Duodenal mucosa (tissue), 2 donors: ENCODE measurements at regions not wholly inside any gene's neighbourhood (a gene's known extent, or its start where the extent isn't known, plus 50 kb on each side); places are given as distances from the start of the nearest gene placed in this dataset.

Source experiments
- H3K27ac ChIP-seq: one replicate; pipeline ENCODE4 v1.7.0; 2013; ENCODE audit warnings: low read depth, low read length
- H3K27me3 ChIP-seq, 2 donors: one replicate each; pipeline ENCODE4 v1.7.0; 2013; ENCODE audit warnings: low read length in 2 of 2, control low read depth in 1 of 2; ENCODE audit not compliant: insufficient read depth in 2 of 2, control insufficient read depth in 1 of 2
- H3K36me3 ChIP-seq, 2 donors: one replicate each; pipeline ENCODE4 v1.7.0; 2013; ENCODE audit warnings: low read length in 2 of 2, control low read depth in 1 of 2; ENCODE audit not compliant: insufficient read depth in 2 of 2, control insufficient read depth in 1 of 2
- H3K4me1 ChIP-seq, 2 donors: one replicate each; pipeline ENCODE4 v1.7.0; 2013; ENCODE audit warnings: low read length in 2 of 2, control low read depth in 1 of 2; ENCODE audit not compliant: insufficient read depth in 2 of 2, control insufficient read depth in 1 of 2
- H3K4me3 ChIP-seq, 2 donors: one replicate each; pipeline ENCODE4 v1.7.0; 2013; ENCODE audit warnings: low read length in 2 of 2, low read depth in 1 of 2
- H3K9ac ChIP-seq, 2 donors: one replicate each; pipeline ENCODE4 v1.7.0; 2013; ENCODE audit warnings: low read length in 2 of 2, low read depth in 1 of 2
- H3K9me3 ChIP-seq, 2 donors: one replicate each; pipeline ENCODE4 v1.7.0; 2013; ENCODE audit warnings: low read length in 2 of 2, control low read depth in 1 of 2; ENCODE audit not compliant: control insufficient read depth in 1 of 2

DNA sequence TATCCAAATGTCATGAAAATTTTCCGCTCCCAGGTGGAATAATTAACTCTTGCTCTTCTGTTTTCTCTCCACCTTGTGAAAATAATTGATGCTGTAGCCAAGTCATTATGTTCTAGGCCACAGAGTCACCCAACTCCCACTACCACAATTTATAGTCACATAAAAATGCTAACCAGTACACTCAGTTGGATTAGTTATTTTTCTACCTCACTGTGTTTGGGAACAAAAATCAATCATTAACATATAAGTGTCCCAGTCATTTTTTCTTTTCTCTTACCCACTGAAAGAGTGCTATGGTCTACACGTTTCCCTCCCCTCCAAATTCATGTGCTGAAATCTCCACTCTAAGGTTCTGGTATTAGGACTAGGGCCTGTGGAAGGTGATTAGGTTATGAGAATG is 255.6 kb upstream of the LMCD1 start:
- no peak overlapping the region for H3K27ac ChIP-seq
- H3K27me3 ChIP-seq: no peaks in the 10 kb centered on the region
- H3K4me3 ChIP-seq: no peak overlapping the region
- H3K9ac ChIP-seq: no peak overlapping the region
- H3K36me3 ChIP-seq: no peaks in the 10 kb centered on the region
- no peaks in the 10 kb centered on the region for H3K9me3 ChIP-seq
- H3K4me1 ChIP-seq: no peaks in the 10 kb centered on the region

DNA sequence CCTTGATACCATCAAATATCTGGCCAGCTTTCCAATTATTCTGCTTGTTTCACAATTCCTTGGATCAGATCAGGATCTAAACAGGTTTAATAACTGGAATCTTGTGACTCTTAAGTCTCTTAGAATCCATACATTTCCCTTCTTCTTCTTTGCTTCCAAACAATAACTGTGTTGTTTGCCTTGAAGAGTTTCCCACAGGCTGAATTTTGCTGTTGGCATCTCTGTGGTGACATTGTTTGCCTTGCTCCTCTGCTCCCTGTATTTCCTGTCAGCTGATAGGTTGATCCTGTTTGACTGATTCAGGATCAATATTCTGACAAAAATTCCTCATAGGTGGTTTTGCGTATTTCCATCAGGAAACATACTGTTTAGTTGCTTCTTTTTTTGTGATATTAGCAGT is 248.4 kb upstream of the LMCD1 start:
- no peak overlapping the region for H3K4me3 ChIP-seq
- no peaks in the 10 kb centered on the region for H3K4me1 ChIP-seq

DNA sequence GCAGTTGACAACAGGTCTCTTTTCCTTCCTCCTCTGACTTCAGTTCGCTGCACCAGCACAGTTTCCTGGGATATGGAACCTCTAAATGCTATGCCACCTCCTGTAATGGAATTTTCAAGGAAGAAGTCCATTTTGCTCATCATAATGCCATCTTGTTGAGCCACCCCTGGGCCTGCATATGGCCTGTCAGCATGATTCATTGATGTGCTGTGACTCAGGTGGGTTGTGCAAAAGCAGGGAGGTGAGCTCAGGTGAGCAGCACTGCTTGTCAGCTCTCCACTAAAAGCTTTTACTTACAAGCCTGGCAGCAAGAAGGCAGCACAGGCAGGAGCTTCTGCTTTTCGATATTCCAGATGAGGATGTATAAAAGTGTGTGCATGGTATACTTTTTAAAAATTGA is 247.1 kb upstream of the LMCD1 start:
- Histone ChIP-seq H3K27ac (no peak overlapping the region), H3K9ac (no peak overlapping the region), H3K4me1 (no peaks in the 10 kb centered on the region), H3K9me3 (no peaks in the 10 kb centered on the region), H3K27me3 (no peaks in the 10 kb centered on the region), H3K36me3 (no peaks in the 10 kb centered on the region), H3K4me3 (no peak overlapping the region)

More for the DNA sequence above, 248.4 kb upstream of the LMCD1 start:
- H3K27me3 ChIP-seq: no peaks in the 10 kb centered on the region
- no peak overlapping the region for H3K9ac ChIP-seq
- no peak overlapping the region for H3K27ac ChIP-seq
- H3K36me3 ChIP-seq: no peaks in the 10 kb centered on the region
- H3K9me3 ChIP-seq: no peaks in the 10 kb centered on the region

DNA sequence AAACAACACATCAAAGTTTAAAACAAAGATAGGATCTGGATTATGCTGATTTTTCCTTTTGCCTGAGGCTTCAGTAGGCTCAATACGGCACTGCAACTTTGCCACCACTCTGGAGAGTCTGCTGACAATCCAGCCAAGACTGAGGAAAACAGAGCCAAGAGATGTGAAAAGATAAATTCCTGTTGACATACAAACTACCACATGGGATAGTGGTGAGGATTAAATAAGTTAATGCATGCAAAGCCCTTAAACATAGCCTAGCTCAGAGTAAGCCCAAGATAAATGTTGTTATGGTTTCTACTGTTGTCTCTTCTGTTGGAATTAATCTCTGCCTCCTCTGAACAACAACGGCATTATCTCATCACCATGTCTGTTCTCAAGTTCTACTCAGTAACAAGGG is 245.9 kb upstream of the LMCD1 start:
- H3K9ac ChIP-seq: no peak overlapping the region
- no peak overlapping the region for H3K27ac ChIP-seq
- no peak overlapping the region for H3K4me3 ChIP-seq
- no peaks in the 10 kb centered on the region for H3K4me1 ChIP-seq
- H3K9me3 ChIP-seq: no peaks in the 10 kb centered on the region
- no peaks in the 10 kb centered on the region for H3K36me3 ChIP-seq
- no peaks in the 10 kb centered on the region for H3K27me3 ChIP-seq

DNA sequence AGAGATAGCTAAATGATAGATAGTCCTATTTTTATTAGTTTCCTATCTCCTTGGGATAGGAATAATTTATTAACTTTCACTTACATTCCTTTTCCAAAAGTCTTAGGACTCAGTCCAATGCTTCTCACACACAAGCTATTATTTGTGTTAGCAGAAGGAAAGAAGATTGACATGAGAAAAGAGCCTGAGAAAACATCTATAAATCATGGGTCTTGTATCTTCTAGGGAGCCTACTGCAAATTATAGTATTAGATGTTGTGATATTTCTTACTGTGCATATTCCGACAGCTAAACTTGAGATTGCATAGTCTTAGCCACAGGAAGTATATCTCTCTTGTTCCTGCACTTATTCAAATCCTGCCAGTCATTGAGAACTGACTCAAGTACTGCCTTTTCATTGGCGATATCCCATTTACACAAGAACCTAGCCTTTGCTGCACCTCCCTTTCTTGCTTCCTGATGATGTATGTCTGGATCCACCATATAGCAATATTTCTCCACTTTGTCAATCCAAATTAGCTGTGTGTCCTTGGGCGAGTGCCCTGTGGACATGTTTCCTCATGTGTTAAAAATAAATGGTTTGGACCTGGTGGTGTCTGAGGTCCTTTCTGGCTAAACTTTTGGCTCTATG is 245.1 kb upstream of the LMCD1 start:
- no peak overlapping the region for H3K4me3 ChIP-seq
- H3K27me3 ChIP-seq: no peaks in the 10 kb centered on the region
- no peak overlapping the region for H3K9ac ChIP-seq
- H3K36me3 ChIP-seq: no peaks in the 10 kb centered on the region
- no peaks in the 10 kb centered on the region for H3K4me1 ChIP-seq
- no peaks in the 10 kb centered on the region for H3K9me3 ChIP-seq
- no peak overlapping the region for H3K27ac ChIP-seq

DNA sequence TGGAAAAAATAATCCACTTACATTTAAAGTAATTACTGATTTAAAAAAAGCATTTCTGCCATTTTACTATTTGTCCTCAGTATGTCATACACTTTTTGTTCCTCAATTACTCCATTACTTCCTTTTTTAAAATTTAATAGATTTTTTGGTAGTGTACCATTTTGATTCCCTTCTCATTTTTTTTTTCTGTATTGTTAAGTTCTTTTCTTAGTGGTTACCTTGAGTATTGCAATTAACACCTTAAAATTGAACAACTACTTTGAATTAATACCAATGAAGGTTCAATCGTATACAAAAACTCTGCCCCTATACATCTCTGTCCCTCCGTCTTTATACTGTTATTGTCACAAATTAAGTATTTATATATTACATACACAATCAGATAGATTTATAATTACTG is 240.6 kb upstream of the LMCD1 start:
- Histone ChIP-seq H3K27ac (no peak overlapping the region), H3K27me3 (no peaks in the 10 kb centered on the region), H3K4me3 (no peak overlapping the region), H3K9ac (no peak overlapping the region), H3K36me3 (no peaks in the 10 kb centered on the region), H3K4me1 (no peaks in the 10 kb centered on the region), H3K9me3 (no peaks in the 10 kb centered on the region)

DNA sequence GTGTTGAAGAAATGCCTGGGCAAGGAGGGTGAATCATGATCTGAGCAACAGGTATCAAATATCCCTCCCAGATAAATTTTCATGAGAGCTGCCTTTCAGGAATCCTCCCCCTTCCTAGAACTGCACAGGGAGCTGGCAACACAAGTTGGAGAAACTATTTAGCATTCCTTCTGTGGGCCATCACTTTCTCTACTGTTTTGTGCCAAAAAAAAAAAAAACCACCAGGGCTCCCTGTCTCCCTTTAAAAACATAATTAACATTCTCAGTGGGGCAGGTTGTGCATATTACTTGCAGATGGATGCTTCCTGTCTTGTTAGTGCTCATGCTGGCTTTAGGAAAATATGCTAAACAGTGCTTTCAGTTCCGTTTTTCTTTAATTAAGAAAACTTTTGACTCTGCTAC is 234.9 kb upstream of the LMCD1 start:
- Histone ChIP-seq H3K4me3 (no peak overlapping the region), H3K4me1 (no peaks in the 10 kb centered on the region), H3K36me3 (no peaks in the 10 kb centered on the region), H3K27ac (no peak overlapping the region), H3K9ac (no peak overlapping the region), H3K9me3 (no peaks in the 10 kb centered on the region), H3K27me3 (no peaks in the 10 kb centered on the region)

DNA sequence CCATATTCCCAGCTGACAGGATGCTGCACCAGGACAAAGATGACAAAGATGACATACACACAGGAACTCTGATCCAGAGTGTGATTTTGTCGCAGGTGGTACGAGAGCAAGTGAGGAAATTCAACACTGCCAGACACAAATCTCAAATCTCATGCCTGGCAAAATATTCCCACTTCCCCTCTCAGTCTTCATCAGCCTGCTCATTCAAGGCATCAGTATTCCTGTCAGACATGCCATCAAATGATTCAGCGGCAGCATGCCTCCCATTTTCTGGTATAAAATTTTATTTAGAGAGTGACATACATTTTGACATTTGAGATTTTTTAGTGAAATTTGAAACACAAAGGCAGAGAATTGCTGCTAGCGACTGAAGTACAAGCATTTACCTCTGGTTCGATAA is 228.1 kb upstream of the LMCD1 start:
- Histone ChIP-seq H3K9ac (no peak overlapping the region), H3K4me1 (no peaks in the 10 kb centered on the region), H3K27me3 (no peaks in the 10 kb centered on the region), H3K9me3 (peaks cover 0 to 3% of the 10 kb centered on the region in 2 donors), H3K36me3 (no peaks in the 10 kb centered on the region), H3K27ac (no peak overlapping the region), H3K4me3 (no peak overlapping the region)

DNA sequence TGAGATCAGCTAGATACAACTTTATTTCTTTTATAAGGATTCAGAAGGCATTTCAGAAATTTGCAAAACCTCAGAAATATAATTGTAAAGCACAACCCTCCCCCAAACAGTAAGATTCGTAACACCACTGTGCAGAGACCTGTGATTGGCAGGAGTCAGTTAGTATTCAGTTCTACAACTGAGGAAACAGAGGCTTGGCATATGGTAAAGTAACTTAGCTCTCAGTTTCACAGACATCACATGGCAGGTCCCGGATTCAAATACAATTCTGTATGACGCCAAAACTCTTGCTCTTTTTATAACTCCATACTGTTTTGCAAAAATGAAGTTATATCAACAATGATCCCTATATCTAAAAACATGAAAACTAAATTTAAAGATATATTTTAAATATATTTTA is 225.6 kb upstream of the LMCD1 start:
- H3K4me1 ChIP-seq: no peaks in the 10 kb centered on the region
- no peak overlapping the region for H3K9ac ChIP-seq
- no peak overlapping the region for H3K27ac ChIP-seq
- no peaks in the 10 kb centered on the region for H3K36me3 ChIP-seq
- H3K27me3 ChIP-seq: no peaks in the 10 kb centered on the region
- H3K9me3 ChIP-seq: peaks cover 0 to 3% of the 10 kb centered on the region in 2 donors
- no peak overlapping the region for H3K4me3 ChIP-seq

DNA sequence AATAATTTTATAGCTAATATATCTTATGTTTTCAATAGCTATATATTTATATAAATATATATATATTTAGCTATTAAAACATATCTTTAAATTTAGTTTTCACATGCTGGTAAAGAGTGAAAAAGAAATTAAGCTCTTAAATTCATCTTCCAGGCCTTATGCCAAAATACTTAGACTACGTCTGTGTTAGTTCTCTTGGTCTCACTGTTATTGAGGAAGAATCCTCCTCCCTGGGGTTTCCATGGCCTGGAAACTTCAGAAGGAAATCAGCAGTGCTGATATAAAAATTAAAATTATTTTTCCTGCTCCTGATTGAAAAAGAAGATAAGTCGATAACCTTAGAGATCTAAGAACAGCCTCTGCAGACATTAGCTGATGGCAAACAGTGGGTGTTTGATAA is 225.1 kb upstream of the LMCD1 start:
- no peak overlapping the region for H3K27ac ChIP-seq
- H3K4me1 ChIP-seq: no peaks in the 10 kb centered on the region
- H3K36me3 ChIP-seq: no peaks in the 10 kb centered on the region
- no peaks in the 10 kb centered on the region for H3K27me3 ChIP-seq
- no peak overlapping the region for H3K4me3 ChIP-seq
- H3K9me3 ChIP-seq: peaks cover 0 to 3% of the 10 kb centered on the region in 2 donors
- no peak overlapping the region for H3K9ac ChIP-seq

DNA sequence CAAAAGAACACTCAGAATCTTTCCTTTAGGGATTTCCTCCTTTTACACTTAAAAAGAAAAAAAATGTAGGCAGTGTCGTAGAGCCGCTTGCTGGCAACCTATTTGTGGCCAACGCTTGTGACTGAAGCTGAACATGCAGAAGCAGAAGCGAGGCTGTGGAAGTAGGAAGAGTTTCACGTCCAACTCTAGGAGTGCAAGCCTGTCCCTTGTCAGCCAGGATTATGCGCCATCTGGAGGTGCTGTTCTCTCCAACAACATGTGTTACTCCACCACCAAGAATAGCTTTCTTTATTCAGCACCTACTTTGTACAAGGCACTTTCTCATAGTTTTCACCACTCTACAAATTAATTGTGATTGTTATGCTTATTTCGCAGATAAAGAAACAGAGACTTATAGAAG is 223.2 kb upstream of the LMCD1 start:
- Histone ChIP-seq H3K4me3 (no peak overlapping the region), H3K27me3 (no peaks in the 10 kb centered on the region), H3K9ac (no peak overlapping the region), H3K4me1 (no peaks in the 10 kb centered on the region), H3K27ac (no peak overlapping the region), H3K9me3 (no peaks in the 10 kb centered on the region), H3K36me3 (no peaks in the 10 kb centered on the region)
